Endothelial cell (in vitro differentiated cells): ENCODE measurements at regions not wholly inside any gene's neighbourhood (a gene's known extent, or its start where the extent isn't known, plus 50 kb on each side); places are given as distances from the start of the nearest gene placed in this dataset.

Source experiments
- DNase-seq: peaks from one replicate; pipeline ENCODE4 v3.0.0; 2021; ENCODE audit warnings: low spot score
- H3K27ac Mint-ChIP-seq: one replicate; pipeline ENCODE4 v1.8.0; 2021; ENCODE audit warnings: mixed read lengths, inconsistent platforms; ENCODE audit not compliant: unreplicated experiment
- H3K27me3 Mint-ChIP-seq: one replicate; pipeline ENCODE4 v1.8.0; 2021; ENCODE audit warnings: mild to moderate bottlenecking, moderate library complexity, mixed read lengths, inconsistent platforms; ENCODE audit not compliant: unreplicated experiment
- H3K36me3 Mint-ChIP-seq: one replicate; pipeline ENCODE4 v1.8.0; 2021; ENCODE audit warnings: mild to moderate bottlenecking, low read depth, mixed read lengths, inconsistent platforms; ENCODE audit not compliant: unreplicated experiment
- H3K4me1 Mint-ChIP-seq: one replicate; pipeline ENCODE4 v1.8.0; 2021; ENCODE audit warnings: mild to moderate bottlenecking, mixed read lengths, inconsistent platforms; ENCODE audit not compliant: unreplicated experiment
- H3K4me3 Mint-ChIP-seq: one replicate; pipeline ENCODE4 v1.8.0; 2021; ENCODE audit warnings: mild to moderate bottlenecking, mixed read lengths, inconsistent platforms; ENCODE audit not compliant: unreplicated experiment
- H3K9me3 Mint-ChIP-seq: one replicate; pipeline ENCODE4 v1.8.0; 2021; ENCODE audit warnings: mixed read lengths, inconsistent platforms; ENCODE audit not compliant: unreplicated experiment
- CTCF ChIP-seq: fragments of 200-600 bp; sonication (generic); IDR thresholded peaks from one replicate; pipeline ENCODE4 v1.5.0; 2021; ENCODE audit warnings: antibody characterized with exemption; ENCODE audit not compliant: unreplicated experiment

- Mint-ChIP-seq H3K4me1 (peaks cover 4% of the 10 kb centered on the region), H3K9me3 (no peaks in the 10 kb centered on the region), H3K27ac (no peak overlapping the region), H3K4me3 (no peak overlapping the region), H3K27me3 (no peaks in the 10 kb centered on the region), H3K36me3 (no peaks in the 10 kb centered on the region)
- TF ChIP-seq CTCF = no peak
- no peak for DNase-seq
Observed at GRCh38 chr13:76463314-76463713, 422.9 kb downstream of the KCTD12 start.

GRCh38 chr13:76461999-76462398 is 424.2 kb downstream of the KCTD12 start:
- Mint-ChIP-seq H3K4me3 (no peak overlapping the region), H3K4me1 (peaks cover 4% of the 10 kb centered on the region), H3K27me3 (no peaks in the 10 kb centered on the region), H3K27ac (no peak overlapping the region), H3K36me3 (no peaks in the 10 kb centered on the region), H3K9me3 (no peaks in the 10 kb centered on the region)
- DNase-seq = no peak
- TF ChIP-seq CTCF = no peak

GRCh38 chr13:76461484-76461883 is 424.7 kb downstream of the KCTD12 start:
- DNase-seq = no peak
- Mint-ChIP-seq H3K4me3 (no peak overlapping the region), H3K27me3 (no peaks in the 10 kb centered on the region), H3K9me3 (no peaks in the 10 kb centered on the region), H3K27ac (no peak overlapping the region), H3K36me3 (no peaks in the 10 kb centered on the region), H3K4me1 (peaks cover 7% of the 10 kb centered on the region)
- TF ChIP-seq CTCF = no peak

GRCh38 chr13:76459863-76460262 is 426.3 kb downstream of the KCTD12 start:
- no peak overlapping the region for H3K4me3 Mint-ChIP-seq
- no peak for DNase-seq
- TF ChIP-seq CTCF = no peak
- no peak overlapping the region for H3K27ac Mint-ChIP-seq
- H3K36me3 Mint-ChIP-seq = no peaks in the 10 kb centered on the region
- H3K4me1 Mint-ChIP-seq = peaks cover 14% of the 10 kb centered on the region
- H3K27me3 Mint-ChIP-seq = no peaks in the 10 kb centered on the region
- no peaks in the 10 kb centered on the region for H3K9me3 Mint-ChIP-seq

GRCh38 chr13:76455960-76456359 is 430.2 kb downstream of the KCTD12 start:
- Mint-ChIP-seq H3K9me3 (no peaks in the 10 kb centered on the region), H3K4me3 (no peak overlapping the region), H3K4me1 (peaks cover 14% of the 10 kb centered on the region), H3K27ac (no peak overlapping the region), H3K27me3 (no peaks in the 10 kb centered on the region), H3K36me3 (no peaks in the 10 kb centered on the region)
- no peak for TF ChIP-seq CTCF
- no peak for DNase-seq
